GM19023 (cell line): ENCODE measurements at regions not wholly inside any gene's neighbourhood (a gene's known extent, or its start where the extent isn't known, plus 50 kb on each side); places are given as distances from the start of the nearest gene placed in this dataset.

Experiments
- ATAC-seq: cut with Tn5 transposase; IDR thresholded peaks from one replicate; pipeline ENCODE4 v1.9.1; 2021; ENCODE audit warnings: mild to moderate bottlenecking, moderate library complexity; ENCODE audit not compliant: unreplicated experiment

GRCh38 chr6:54787825-54788224, 58.7 kb upstream of the FAM83B start:
- ATAC-seq, result no peak
